ENCODE measurements at regions not wholly inside any gene's neighbourhood (a gene's known extent, or its start where the extent isn't known, plus 50 kb on each side); places are given as distances from the start of the nearest gene placed in this dataset.
"Not testable (repeated sequence)": the region's sequence is repeated elsewhere in the genome, so short reads cannot be mapped to it uniquely, and the experiment has no call there.

- intact Hi-C loops (cut with micrococcal nuclease), result no loop called here
- H3K27me3 Mint-ChIP-seq (ENCODE audit: insufficient read depth, unreplicated experiment), result peaks cover 23% of the 10 kb centered on the region
These were observed 164.8 kb downstream of the DEPDC1B start for GRCh38 chr5:60535198-60535597.

DNA sequence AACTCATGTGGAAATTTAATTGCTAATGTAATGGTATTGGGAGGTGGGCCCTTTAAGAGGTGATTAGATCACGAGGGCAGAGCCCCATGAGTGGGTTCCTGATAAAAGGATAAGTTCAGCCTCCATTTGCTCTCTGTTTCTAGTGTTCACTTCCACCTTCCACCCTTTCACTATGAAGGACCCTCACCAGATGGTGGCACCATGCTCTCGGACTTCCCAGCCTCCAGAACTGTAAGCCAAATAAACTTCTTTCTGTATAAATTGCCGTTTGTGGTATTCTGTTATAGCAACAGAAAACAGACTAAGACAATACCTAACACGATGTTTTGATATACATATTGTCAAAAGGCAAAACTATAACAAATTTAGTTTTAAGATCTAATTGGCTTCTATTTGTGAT is 166.2 kb downstream of the DEPDC1B start:
- TF ChIP-seq CTCF (IDR thresholded peaks at IDR 0.05; ENCODE audit: unreplicated experiment), result no peak
- POLR2A ChIA-PET, result no interaction called here
- Mint-ChIP-seq H3K27ac (ENCODE audit: low read depth, unreplicated experiment) (no peak overlapping the region), H3K4me1 (ENCODE audit: insufficient read depth, unreplicated experiment) (no peaks in the 10 kb centered on the region), H3K4me3 (ENCODE audit: unreplicated experiment) (no peak overlapping the region), H3K27me3 (ENCODE audit: insufficient read depth, unreplicated experiment) (peaks cover 9% of the 10 kb centered on the region), H3K9me3 (ENCODE audit: unreplicated experiment) (no peaks in the 10 kb centered on the region), H3K36me3 (ENCODE audit: insufficient read depth, unreplicated experiment) (no peaks in the 10 kb centered on the region)
- DNase-seq (ENCODE audit: unreplicated experiment), result no peak
- no TSS peak for BruUV-seq (replicated peaks)
- CTCF ChIA-PET, result no interaction called here
- intact Hi-C loops (cut with micrococcal nuclease), result no loop called here

More at GRCh38 chr5:60535198-60535597, 164.8 kb downstream of the DEPDC1B start:
- no peaks in the 10 kb centered on the region for H3K4me1 Mint-ChIP-seq (ENCODE audit: insufficient read depth, unreplicated experiment)
- no peaks in the 10 kb centered on the region for H3K9me3 Mint-ChIP-seq (ENCODE audit: unreplicated experiment)
- no peak overlapping the region for H3K4me3 Mint-ChIP-seq (ENCODE audit: unreplicated experiment)
- no peaks in the 10 kb centered on the region for H3K36me3 Mint-ChIP-seq (ENCODE audit: insufficient read depth, unreplicated experiment)
- no peak overlapping the region for H3K27ac Mint-ChIP-seq (ENCODE audit: low read depth, unreplicated experiment)
- no peak for DNase-seq (ENCODE audit: unreplicated experiment)
- TF ChIP-seq CTCF (IDR thresholded peaks at IDR 0.05; ENCODE audit: unreplicated experiment), result no peak
- POLR2A ChIA-PET, result no interaction called here
- CTCF ChIA-PET, result no interaction called here
- BruUV-seq (replicated peaks), result no TSS peak

- CTCF ChIA-PET; H3K36me3 Mint-ChIP-seq (ENCODE audit: insufficient read depth, unreplicated experiment); BruUV-seq (replicated peaks); POLR2A ChIA-PET; DNase-seq (ENCODE audit: unreplicated experiment); H3K27ac Mint-ChIP-seq (ENCODE audit: low read depth, unreplicated experiment); H3K4me3 Mint-ChIP-seq (ENCODE audit: unreplicated experiment); H3K4me1 Mint-ChIP-seq (ENCODE audit: insufficient read depth, unreplicated experiment); H3K27me3 Mint-ChIP-seq (ENCODE audit: insufficient read depth, unreplicated experiment); intact Hi-C loops (cut with micrococcal nuclease); H3K9me3 Mint-ChIP-seq (ENCODE audit: unreplicated experiment): not testable (repeated sequence)
These were observed 167.2 kb downstream of the DEPDC1B start for GRCh38 chr5:60532796-60533195.

DNA sequence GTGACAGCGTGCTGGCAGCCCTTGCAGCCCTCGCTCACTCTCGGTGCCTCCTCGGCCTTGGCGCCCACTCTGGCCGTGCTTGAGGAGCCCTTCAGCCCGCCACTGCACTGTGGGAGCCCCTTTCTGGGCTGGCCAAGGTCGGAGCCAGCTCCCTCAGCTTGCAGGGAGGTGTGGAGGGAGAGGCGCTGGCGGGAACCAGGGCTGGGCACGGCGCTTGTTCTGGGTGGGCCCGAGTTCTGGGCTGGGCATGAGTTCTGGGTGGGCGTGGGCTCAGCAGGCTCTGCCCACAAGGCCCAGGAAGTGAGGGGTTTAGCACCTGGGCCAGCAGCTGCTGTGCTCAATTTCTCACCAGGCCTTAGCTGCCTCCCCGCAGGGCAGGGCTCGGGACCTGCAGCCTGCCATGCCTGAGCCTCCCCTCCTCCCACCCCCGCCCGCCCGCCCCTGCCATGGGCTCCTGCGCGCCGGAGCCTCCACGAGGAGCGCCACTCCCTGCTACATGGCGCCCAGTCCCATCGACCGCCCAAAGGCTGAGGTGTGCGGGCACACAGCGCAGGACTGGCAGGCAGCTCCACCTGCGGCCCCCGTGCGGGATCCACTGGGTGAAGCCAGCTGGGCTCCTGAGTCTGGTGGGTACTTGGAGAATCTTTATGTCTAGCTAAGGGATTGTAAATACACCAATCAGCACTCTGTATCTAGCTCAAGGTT is 169.7 kb downstream of the DEPDC1B start:
- H3K9me3 Mint-ChIP-seq (ENCODE audit: unreplicated experiment); intact Hi-C loops (cut with micrococcal nuclease); POLR2A ChIA-PET; H3K36me3 Mint-ChIP-seq (ENCODE audit: insufficient read depth, unreplicated experiment); H3K4me3 Mint-ChIP-seq (ENCODE audit: unreplicated experiment); DNase-seq (ENCODE audit: unreplicated experiment); H3K27ac Mint-ChIP-seq (ENCODE audit: low read depth, unreplicated experiment); BruUV-seq (replicated peaks); H3K4me1 Mint-ChIP-seq (ENCODE audit: insufficient read depth, unreplicated experiment): not testable (repeated sequence)
- CTCF ChIA-PET, result interaction anchor here (0.9 kb wide), 1 partner anchor 31 kb away, joined by 3 read pairs; no protein-coding TSS in a partner anchor
- peaks cover 34% of the 10 kb centered on the region for H3K27me3 Mint-ChIP-seq (ENCODE audit: insufficient read depth, unreplicated experiment)

- BruUV-seq (replicated peaks), result no TSS peak
- DNase-seq (ENCODE audit: unreplicated experiment), result no peak
- intact Hi-C loops (cut with micrococcal nuclease), result no loop called here
- CTCF ChIA-PET, result no interaction called here
- no peaks in the 10 kb centered on the region for H3K9me3 Mint-ChIP-seq (ENCODE audit: unreplicated experiment)
- H3K27ac Mint-ChIP-seq (ENCODE audit: low read depth, unreplicated experiment), result no peak overlapping the region
- no peaks in the 10 kb centered on the region for H3K4me1 Mint-ChIP-seq (ENCODE audit: insufficient read depth, unreplicated experiment)
- no peak for TF ChIP-seq CTCF (IDR thresholded peaks at IDR 0.05; ENCODE audit: unreplicated experiment)
- H3K27me3 Mint-ChIP-seq (ENCODE audit: insufficient read depth, unreplicated experiment), result peaks cover 34% of the 10 kb centered on the region
- no peak overlapping the region for H3K4me3 Mint-ChIP-seq (ENCODE audit: unreplicated experiment)
- POLR2A ChIA-PET, result no interaction called here
- H3K36me3 Mint-ChIP-seq (ENCODE audit: insufficient read depth, unreplicated experiment), result no peaks in the 10 kb centered on the region
These were observed 171.0 kb downstream of the DEPDC1B start for GRCh38 chr5:60529001-60529400.

Data from MCF 10A (cell line).